ENCODE measurements at regions not wholly inside any gene's neighbourhood (a gene's known extent, or its start where the extent isn't known, plus 50 kb on each side); places are given as distances from the start of the nearest gene placed in this dataset.
"Not testable (repeated sequence)": the region's sequence is repeated elsewhere in the genome, so short reads cannot be mapped to it uniquely, and the experiment has no call there.

DNA sequence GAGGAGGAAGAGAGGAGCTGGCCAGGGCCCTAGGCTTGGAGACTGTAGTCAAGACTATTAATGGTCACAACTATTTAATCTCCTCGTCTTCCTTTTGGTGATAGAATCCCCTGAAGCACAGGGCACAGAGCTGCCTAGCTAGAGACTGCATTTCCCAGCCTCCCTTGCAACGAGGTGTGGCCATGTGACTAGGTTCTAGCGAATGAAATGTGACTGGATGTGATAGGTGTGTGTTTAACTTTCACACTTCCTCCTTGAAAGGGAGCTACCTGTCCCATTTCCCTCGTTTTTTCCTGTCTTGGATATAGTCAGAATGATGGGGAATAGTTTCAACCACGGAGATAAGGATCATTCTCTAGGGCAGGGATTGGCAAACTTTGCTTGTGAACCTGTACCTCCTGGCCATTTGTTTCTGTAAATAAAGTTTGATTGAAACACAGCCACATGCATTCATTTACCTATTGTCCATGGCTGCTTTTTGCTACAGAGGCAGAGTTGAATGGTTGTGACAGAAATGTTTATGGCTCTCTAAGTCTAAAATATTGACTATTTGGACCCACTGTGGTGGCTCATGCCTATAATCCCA is 313.5 kb downstream of the MIAT start:
- TF ChIP-seq MAX (IDR thresholded peaks at IDR 0.05; ENCODE audit: low read depth, low read length): no peak
- no peak for TF ChIP-seq POLR2A (IDR thresholded peaks at IDR 0.05; ENCODE audit: extremely low read depth, insufficient read length)
- no peak for TF ChIP-seq CTCF (IDR thresholded peaks at IDR 0.05; ENCODE audit: low read depth, low read length)
- DNase-seq (ENCODE audit: low read depth): no peak
- H3K4me3 ChIP-seq (ENCODE audit: low read depth, low read length): no peak overlapping the region

DNA sequence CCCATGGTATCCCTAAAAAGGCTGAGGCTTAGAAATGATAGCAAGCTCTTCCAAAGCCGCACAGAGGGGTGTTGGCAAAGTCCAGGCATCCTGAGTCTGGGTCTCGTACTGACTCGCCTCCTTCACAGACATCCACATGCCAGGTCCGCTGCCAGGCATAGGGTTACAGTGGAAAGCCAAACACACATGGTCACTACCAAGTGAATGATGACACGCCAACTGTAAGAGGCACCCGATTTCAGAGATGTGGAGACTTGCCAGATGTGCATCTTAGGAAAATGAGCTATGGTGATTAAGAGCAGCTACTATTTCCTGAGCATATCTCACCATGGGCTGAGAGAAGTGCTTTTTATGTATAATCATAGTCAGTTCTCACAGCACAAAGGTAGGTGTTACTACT is 314.9 kb downstream of the MIAT start:
- DNase-seq (ENCODE audit: low read depth): no peak
- no peak overlapping the region for H3K4me3 ChIP-seq (ENCODE audit: low read depth, low read length)
- TF ChIP-seq MAX (IDR thresholded peaks at IDR 0.05; ENCODE audit: low read depth, low read length) (no peak), CTCF (IDR thresholded peaks at IDR 0.05; ENCODE audit: low read depth, low read length) (no peak), MYC (IDR thresholded peaks at IDR 0.05; ENCODE audit: low read depth, low read length) (no peak), POLR2A (IDR thresholded peaks at IDR 0.05; ENCODE audit: extremely low read depth, insufficient read length) (no peak)

GRCh38 chr22:26972915-26973314 is 315.5 kb downstream of the MIAT start:
- H3K4me3 ChIP-seq (ENCODE audit: low read depth, low read length); DNase-seq (ENCODE audit: low read depth): not testable (repeated sequence)

GRCh38 chr22:26974034-26974433 is 316.6 kb downstream of the MIAT start:
- no peak for TF ChIP-seq CTCF (IDR thresholded peaks at IDR 0.05; ENCODE audit: low read depth, low read length)
- no peak for TF ChIP-seq POLR2A (IDR thresholded peaks at IDR 0.05; ENCODE audit: extremely low read depth, insufficient read length)
- no peak for TF ChIP-seq MAX (IDR thresholded peaks at IDR 0.05; ENCODE audit: low read depth, low read length)
- TF ChIP-seq MYC (IDR thresholded peaks at IDR 0.05; ENCODE audit: low read depth, low read length): no peak
- no peak overlapping the region for H3K4me3 ChIP-seq (ENCODE audit: low read depth, low read length)
- no peak for DNase-seq (ENCODE audit: low read depth)

DNA sequence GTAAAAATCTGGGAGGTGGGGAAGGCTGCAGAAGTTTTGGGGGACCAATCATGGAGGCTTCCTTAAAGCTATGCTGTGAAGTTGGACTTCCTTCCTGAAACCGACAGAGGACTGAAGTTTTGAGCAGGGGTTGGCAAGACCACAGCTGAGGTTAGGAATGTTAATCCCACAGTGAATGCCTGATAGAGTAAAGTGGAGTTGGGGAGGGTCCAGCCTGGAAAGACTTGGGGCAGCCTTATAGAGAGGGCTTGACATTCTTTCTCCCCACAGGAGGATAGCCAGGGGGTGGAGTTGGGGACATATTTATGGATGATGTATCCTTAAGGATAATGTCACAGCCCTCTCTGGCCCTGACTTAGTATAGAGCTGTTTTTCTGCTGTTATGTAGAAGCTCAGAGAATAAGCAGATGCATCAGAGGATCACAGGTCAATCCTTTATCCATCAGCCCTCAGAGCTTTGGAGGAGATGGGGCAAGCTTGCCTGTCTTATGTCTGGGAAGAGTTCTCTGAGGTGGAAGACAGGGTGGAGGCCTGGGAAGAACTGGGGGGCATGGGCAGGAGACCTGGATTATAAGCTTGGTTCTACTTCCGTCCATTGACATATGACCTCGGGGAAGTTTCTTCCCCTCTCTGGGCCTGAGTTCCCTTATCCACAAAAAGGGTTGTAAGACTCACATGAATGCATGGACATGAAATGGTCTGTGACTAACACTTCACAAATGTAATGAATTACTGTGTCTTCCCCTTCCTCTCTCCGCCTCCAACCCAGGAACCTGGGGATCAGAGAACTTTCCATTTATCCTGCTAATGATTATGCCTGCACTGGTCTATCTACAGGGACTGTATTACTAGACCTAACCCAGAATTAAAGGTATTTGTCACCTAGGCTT is 317.8 kb downstream of the MIAT start:
- H3K4me3 ChIP-seq (ENCODE audit: low read depth, low read length): no peak overlapping the region
- DNase-seq (ENCODE audit: low read depth): no peak
- TF ChIP-seq MYC (IDR thresholded peaks at IDR 0.05; ENCODE audit: low read depth, low read length) (no peak), MAX (IDR thresholded peaks at IDR 0.05; ENCODE audit: low read depth, low read length) (no peak), CTCF (IDR thresholded peaks at IDR 0.05; ENCODE audit: low read depth, low read length) (no peak), POLR2A (IDR thresholded peaks at IDR 0.05; ENCODE audit: extremely low read depth, insufficient read length) (no peak)

DNA sequence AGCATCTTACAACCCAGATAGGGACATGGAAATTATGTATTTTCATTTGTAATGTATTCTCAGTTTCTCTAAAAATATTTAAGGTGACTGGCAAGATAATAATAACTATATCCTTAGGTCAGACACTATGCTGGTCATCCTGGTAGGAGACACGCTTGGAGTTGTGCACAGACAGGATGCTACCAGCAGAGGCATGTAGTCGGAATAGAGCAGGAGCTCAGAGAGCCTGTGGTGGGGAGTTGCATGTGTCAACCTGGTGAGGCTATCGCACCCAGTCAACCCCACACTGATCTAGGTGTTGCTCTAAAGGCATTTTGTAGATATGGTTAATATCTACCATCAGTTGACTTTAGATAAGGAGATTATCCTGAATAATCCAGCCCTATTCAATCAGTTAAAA is 318.5 kb downstream of the MIAT start:
- TF ChIP-seq CTCF (IDR thresholded peaks at IDR 0.05; ENCODE audit: low read depth, low read length) (no peak), POLR2A (IDR thresholded peaks at IDR 0.05; ENCODE audit: extremely low read depth, insufficient read length) (no peak), MYC (IDR thresholded peaks at IDR 0.05; ENCODE audit: low read depth, low read length) (no peak), MAX (IDR thresholded peaks at IDR 0.05; ENCODE audit: low read depth, low read length) (no peak)
- DNase-seq (ENCODE audit: low read depth): no peak

More for the DNA sequence above, 318.5 kb downstream of the MIAT start:
- no peak overlapping the region for H3K4me3 ChIP-seq (ENCODE audit: low read depth, low read length)

Measured in NB4 (cell line).